ENCODE measurements at regions not wholly inside any gene's neighbourhood (a gene's known extent, or its start where the extent isn't known, plus 50 kb on each side); places are given as distances from the start of the nearest gene placed in this dataset.

- TF ChIP-seq CTCF (optimal IDR thresholded peaks at IDR 0.05 in 1 of 3, IDR thresholded peaks at IDR 0.05 in 1 of 3, conservative IDR thresholded peaks at IDR 0.05 in 1 of 3; ENCODE audit: extremely low read depth in 1 of 3, insufficient read depth in 2 of 3, low read length in 3 of 3): no peak
- no peak for TF ChIP-seq EZH2 (IDR thresholded peaks at IDR 0.05; ENCODE audit: low read length)
Measured at GRCh38 chr16:35196313-35196712, 1736.9 kb downstream of the TP53TG3F start.

Data from keratinocyte (primary cell).